K562 (cell line): ENCODE measurements at regions not wholly inside any gene's neighbourhood (a gene's known extent, or its start where the extent isn't known, plus 50 kb on each side); places are given as distances from the start of the nearest gene placed in this dataset.

Experiments used
- EZH2 ChIP-seq: IDR thresholded peaks from 2 replicates; pipeline ENCODE4 v1.6.1; 2012; ENCODE audit warnings: low read depth, mild to moderate bottlenecking, inconsistent platforms, low read length, borderline replicate concordance
- FOXA3 ChIP-seq, 2 experiments: fragments of 450-650 bp in 1 of 2; sonication (generic) in 1 of 2; formaldehyde crosslinking; IDR thresholded peaks in 1 of 2; conservative IDR thresholded peaks in 1 of 2; 2 replicates each; pipeline versions ENCODE4 v1.4.0 to v1.8.0; 2020 to 2022; ENCODE audit warnings: mild to moderate bottlenecking in 2 of 2, missing genetic modification reagents in 1 of 2
- FOXJ2 ChIP-seq: fragments of 200-800 bp; sonication (Bioruptor generic); IDR thresholded peaks from 2 replicates; pipeline ENCODE4 v1.6.1; 2016; ENCODE audit warnings: missing genetic modification characterization, missing compliant biosample characterization
- FOXJ3 ChIP-seq: sonication (generic); formaldehyde crosslinking; IDR thresholded peaks from 2 replicates; pipeline ENCODE4 v1.4.0; 2020; ENCODE audit warnings: mild to moderate bottlenecking, missing genetic modification reagents
- JUN ChIP-seq, 2 experiments: sonication (generic) in 1 of 2; formaldehyde crosslinking in 1 of 2; IDR thresholded peaks; 2 replicates each; pipeline versions ENCODE4 v1.6.1 to v1.8.0; 2012 to 2022; ENCODE audit warnings: borderline replicate concordance in 2 of 2, mild to moderate bottlenecking in 2 of 2, improper control_type of control experiment in 1 of 2, low read depth in 1 of 2, low read length in 1 of 2, missing genetic modification reagents in 1 of 2
- KDM4B ChIP-seq, 2 experiments: fragments of 450-650 bp in 1 of 2; sonication (generic) in 1 of 2; IDR thresholded peaks; 2 replicates each; pipeline ENCODE4 v1.6.1; 2016 to 2017; ENCODE audit warnings: borderline replicate concordance in 2 of 2, antibody characterized with exemption in 1 of 2, low read depth in 1 of 2, mild to moderate bottlenecking in 1 of 2
- LEF1 ChIP-seq: fragments of 450-650 bp; IDR thresholded peaks from 2 replicates; pipeline ENCODE4 v1.6.1; 2016; ENCODE audit warnings: mild to moderate bottlenecking
- MEF2D ChIP-seq: conservative IDR thresholded peaks from 2 replicates; pipeline ENCODE4 v1.6.1; 2016; ENCODE audit warnings: low read depth, missing genetic modification characterization, missing compliant biosample characterization
- PHF8 ChIP-seq: fragments of 200-600 bp; sonication (generic); IDR thresholded peaks from 2 replicates; pipeline ENCODE4 v1.6.1; 2012; ENCODE audit warnings: mixed run types, mild to moderate bottlenecking, inconsistent platforms, low read length, moderate library complexity, borderline replicate concordance
- SETDB1 ChIP-seq: IDR thresholded peaks from one replicate; pipeline ENCODE4 v1.6.1; 2012; ENCODE audit warnings: low read length, control low read depth, inconsistent platforms
- ZFPM2 ChIP-seq: fragments of 250-450 bp; sonication (Bioruptor Pico); IDR thresholded peaks from 2 replicates; pipeline ENCODE4 v1.5.1; 2022; ENCODE audit warnings: mild to moderate bottlenecking
- ZNF175 ChIP-seq: fragments of 200-800 bp; sonication (Bioruptor generic); IDR thresholded peaks from 2 replicates; pipeline ENCODE4 v1.6.1; 2016; ENCODE audit warnings: low read depth, mild to moderate bottlenecking, missing genetic modification characterization, missing compliant biosample characterization
- ZNF311 ChIP-seq: fragments of 250-450 bp; sonication (Bioruptor Pico); IDR thresholded peaks from 2 replicates; pipeline ENCODE4 v1.4.0; 2020; ENCODE audit warnings: mild to moderate bottlenecking, moderate library complexity
- ZNF444 ChIP-seq: fragments of 250-450 bp; sonication (Bioruptor Pico); IDR thresholded peaks from 2 replicates; pipeline ENCODE4 v1.4.0; 2020; ENCODE audit warnings: mild to moderate bottlenecking, moderate library complexity
- TF ChIP-seq, protein P1 (sequence below), 2 experiments: fragments of 150-350 bp in 1 of 2; IDR thresholded peaks; 2 replicates each; pipeline ENCODE4 v1.6.1; 2012 to 2016; ENCODE audit warnings: low read depth in 2 of 2, low read length in 2 of 2, mild to moderate bottlenecking in 1 of 2, moderate library complexity in 1 of 2
- TF ChIP-seq, protein P2 (sequence below), 3 experiments: fragments of 200-800 bp in 1 of 3; fragments of 250-450 bp in 1 of 3; fragments of 450-650 bp in 1 of 3; sonication (Bioruptor Pico) in 1 of 3; sonication (Bioruptor generic) in 1 of 3; formaldehyde crosslinking in 1 of 3; IDR thresholded peaks; 2 replicates each; pipeline versions ENCODE4 v1.6.1 to v1.8.0; 2016 to 2022; ENCODE audit warnings: mild to moderate bottlenecking in 2 of 3, missing genetic modification characterization in 2 of 3, missing compliant biosample characterization in 1 of 3, moderate library complexity in 1 of 3

DNA sequence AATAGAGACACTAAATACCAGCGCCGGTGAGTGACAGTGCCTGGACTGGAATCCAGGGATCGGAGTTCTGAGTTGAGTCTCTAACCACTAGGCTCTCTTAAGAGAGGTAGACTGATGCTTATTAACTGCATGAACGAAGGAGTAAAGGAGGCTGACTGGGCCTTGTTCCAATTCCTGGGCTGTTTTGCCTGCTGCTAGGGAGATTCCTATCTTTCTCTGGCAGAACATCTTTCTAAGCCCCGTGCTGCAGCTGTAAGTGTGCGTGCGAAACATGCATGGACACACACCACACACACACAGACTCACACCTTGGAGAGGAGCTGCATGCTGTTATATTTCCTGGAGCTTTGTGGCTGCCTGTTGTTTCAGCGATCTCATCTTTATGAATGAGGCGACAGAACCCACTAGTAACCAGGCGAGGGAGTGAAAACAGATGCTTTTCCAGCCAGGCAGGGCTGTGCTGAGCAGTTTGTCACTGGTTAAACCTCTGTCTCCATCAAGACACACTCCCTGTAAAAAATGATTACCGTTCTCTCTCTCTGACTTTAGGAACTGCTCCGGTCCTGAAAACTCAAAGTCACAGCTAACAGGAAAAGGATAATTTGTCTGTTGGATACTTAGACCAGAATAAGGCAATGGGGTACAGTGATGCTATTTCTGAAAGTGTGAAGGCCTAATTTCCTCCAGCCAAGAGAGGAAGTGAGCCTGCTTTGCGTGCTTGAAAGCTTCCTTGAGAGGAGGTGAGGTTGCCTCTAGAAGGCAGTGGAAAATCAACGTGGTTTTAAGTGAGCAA is 157.4 kb upstream of the ZNF217 start (continued):
- TF ChIP-seq ZFPM2 (CRISPR knock-in tag) (no peak), ZNF311 (no peak), JUN (IDR thresholded peaks at IDR 0.05; ENCODE audit: borderline replicate concordance, low read depth, low read length) (no peak), JUN (CRISPR knock-in tag; IDR thresholded peaks at IDR 0.05; ENCODE audit: borderline replicate concordance) (no peak), FOXJ3 (CRISPR knock-in tag) (no peak), MEF2D (tag) (0 out of 2 replicates have a peak, but pooled peaks have one; percentile 26), ZNF175 (CRISPR knock-in tag) (no peak), FOXA3 (CRISPR knock-in tag; conservative IDR thresholded peaks at IDR 0.05 in 1 of 2, IDR thresholded peaks at IDR 0.05 in 1 of 2) (no peak), EZH2 (no peak), FOXJ2 (tag) (peak; percentile 86; the same call in 1 of the 2 replicates), SETDB1 (no peak), ZNF444 (CRISPR knock-in tag) (no peak), KDM4B (IDR thresholded peaks at IDR 0.05; ENCODE audit: borderline replicate concordance in 2 of 2, low read depth in 1 of 2) (no peak), LEF1 (0 out of 2 replicates have a peak, but pooled peaks have one; percentile 16), PHF8 (no peak; the same call in 1 of the 2 replicates)
- TF ChIP-seq, protein P1, sequence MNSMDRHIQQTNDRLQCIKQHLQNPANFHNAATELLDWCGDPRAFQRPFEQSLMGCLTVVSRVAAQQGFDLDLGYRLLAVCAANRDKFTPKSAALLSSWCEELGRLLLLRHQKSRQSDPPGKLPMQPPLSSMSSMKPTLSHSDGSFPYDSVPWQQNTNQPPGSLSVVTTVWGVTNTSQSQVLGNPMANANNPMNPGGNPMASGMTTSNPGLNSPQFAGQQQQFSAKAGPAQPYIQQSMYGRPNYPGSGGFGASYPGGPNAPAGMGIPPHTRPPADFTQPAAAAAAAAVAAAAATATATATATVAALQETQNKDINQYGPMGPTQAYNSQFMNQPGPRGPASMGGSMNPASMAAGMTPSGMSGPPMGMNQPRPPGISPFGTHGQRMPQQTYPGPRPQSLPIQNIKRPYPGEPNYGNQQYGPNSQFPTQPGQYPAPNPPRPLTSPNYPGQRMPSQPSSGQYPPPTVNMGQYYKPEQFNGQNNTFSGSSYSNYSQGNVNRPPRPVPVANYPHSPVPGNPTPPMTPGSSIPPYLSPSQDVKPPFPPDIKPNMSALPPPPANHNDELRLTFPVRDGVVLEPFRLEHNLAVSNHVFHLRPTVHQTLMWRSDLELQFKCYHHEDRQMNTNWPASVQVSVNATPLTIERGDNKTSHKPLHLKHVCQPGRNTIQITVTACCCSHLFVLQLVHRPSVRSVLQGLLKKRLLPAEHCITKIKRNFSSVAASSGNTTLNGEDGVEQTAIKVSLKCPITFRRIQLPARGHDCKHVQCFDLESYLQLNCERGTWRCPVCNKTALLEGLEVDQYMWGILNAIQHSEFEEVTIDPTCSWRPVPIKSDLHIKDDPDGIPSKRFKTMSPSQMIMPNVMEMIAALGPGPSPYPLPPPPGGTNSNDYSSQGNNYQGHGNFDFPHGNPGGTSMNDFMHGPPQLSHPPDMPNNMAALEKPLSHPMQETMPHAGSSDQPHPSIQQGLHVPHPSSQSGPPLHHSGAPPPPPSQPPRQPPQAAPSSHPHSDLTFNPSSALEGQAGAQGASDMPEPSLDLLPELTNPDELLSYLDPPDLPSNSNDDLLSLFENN (IDR thresholded peaks at IDR 0.05; ENCODE audit: low read depth in 2 of 2, low read length in 2 of 2), result no peak
- TF ChIP-seq, protein P2, sequence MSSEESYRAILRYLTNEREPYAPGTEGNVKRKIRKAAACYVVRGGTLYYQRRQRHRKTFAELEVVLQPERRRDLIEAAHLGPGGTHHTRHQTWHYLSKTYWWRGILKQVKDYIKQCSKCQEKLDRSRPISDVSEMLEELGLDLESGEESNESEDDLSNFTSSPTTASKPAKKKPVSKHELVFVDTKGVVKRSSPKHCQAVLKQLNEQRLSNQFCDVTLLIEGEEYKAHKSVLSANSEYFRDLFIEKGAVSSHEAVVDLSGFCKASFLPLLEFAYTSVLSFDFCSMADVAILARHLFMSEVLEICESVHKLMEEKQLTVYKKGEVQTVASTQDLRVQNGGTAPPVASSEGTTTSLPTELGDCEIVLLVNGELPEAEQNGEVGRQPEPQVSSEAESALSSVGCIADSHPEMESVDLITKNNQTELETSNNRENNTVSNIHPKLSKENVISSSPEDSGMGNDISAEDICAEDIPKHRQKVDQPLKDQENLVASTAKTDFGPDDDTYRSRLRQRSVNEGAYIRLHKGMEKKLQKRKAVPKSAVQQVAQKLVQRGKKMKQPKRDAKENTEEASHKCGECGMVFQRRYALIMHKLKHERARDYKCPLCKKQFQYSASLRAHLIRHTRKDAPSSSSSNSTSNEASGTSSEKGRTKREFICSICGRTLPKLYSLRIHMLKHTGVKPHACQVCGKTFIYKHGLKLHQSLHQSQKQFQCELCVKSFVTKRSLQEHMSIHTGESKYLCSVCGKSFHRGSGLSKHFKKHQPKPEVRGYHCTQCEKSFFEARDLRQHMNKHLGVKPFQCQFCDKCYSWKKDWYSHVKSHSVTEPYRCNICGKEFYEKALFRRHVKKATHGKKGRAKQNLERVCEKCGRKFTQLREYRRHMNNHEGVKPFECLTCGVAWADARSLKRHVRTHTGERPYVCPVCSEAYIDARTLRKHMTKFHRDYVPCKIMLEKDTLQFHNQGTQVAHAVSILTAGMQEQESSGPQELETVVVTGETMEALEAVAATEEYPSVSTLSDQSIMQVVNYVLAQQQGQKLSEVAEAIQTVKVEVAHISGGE (CRISPR knock-in tag; IDR thresholded peaks at IDR 0.05), result peak in 1 of 3 experiments; percentile 95; a peak in 3 of 6 replicates
